Neural crest cell (in vitro differentiated cells): ENCODE measurements at regions not wholly inside any gene's neighbourhood (a gene's known extent, or its start where the extent isn't known, plus 50 kb on each side); places are given as distances from the start of the nearest gene placed in this dataset.
"Not testable (repeated sequence)": the region's sequence is repeated elsewhere in the genome, so short reads cannot be mapped to it uniquely, and the experiment has no call there.

Source experiments
- DNase-seq: peaks from one replicate; pipeline ENCODE4 v3.0.0; 2021; ENCODE audit warnings: low read depth, mixed read lengths, low spot score
- H3K27ac Mint-ChIP-seq: one replicate; pipeline ENCODE4 v1.8.0; 2021; ENCODE audit warnings: mild to moderate bottlenecking, mixed read lengths; ENCODE audit not compliant: unreplicated experiment
- H3K27me3 Mint-ChIP-seq: 2 replicates; pipeline ENCODE4 v1.8.0; 2021; ENCODE audit warnings: low read depth, mild to moderate bottlenecking, mixed read lengths
- H3K36me3 Mint-ChIP-seq: 2 replicates; pipeline ENCODE4 v1.8.0; 2021; ENCODE audit warnings: low read depth, mild to moderate bottlenecking, mixed read lengths
- H3K4me1 Mint-ChIP-seq: 2 replicates; pipeline ENCODE4 v1.8.0; 2021; ENCODE audit warnings: mixed read lengths
- H3K4me3 Mint-ChIP-seq: one replicate; pipeline ENCODE4 v1.8.0; 2021; ENCODE audit warnings: mild to moderate bottlenecking, mixed read lengths
- H3K9me3 Mint-ChIP-seq: 2 replicates; pipeline ENCODE4 v1.8.0; 2021; ENCODE audit warnings: mixed read lengths
- CTCF ChIP-seq: fragments of 200-600 bp; sonication (generic); conservative IDR thresholded peaks from 2 replicates; pipeline ENCODE4 v1.5.0; 2021; ENCODE audit warnings: antibody characterized with exemption, mild to moderate bottlenecking

- Mint-ChIP-seq H3K9me3 (peaks cover 3% of the 10 kb centered on the region), H3K36me3 (no peaks in the 10 kb centered on the region), H3K4me3 (no peak overlapping the region), H3K27me3 (no peaks in the 10 kb centered on the region), H3K4me1 (no peaks in the 10 kb centered on the region), H3K27ac (no peak overlapping the region)
- no peak for TF ChIP-seq CTCF
- DNase-seq: no peak
These were observed 2309.4 kb upstream of the ACO1 start for GRCh38 chr9:30075022-30075421.

- Mint-ChIP-seq H3K4me3 (no peak overlapping the region), H3K27me3 (no peaks in the 10 kb centered on the region), H3K9me3 (peaks cover 3% of the 10 kb centered on the region), H3K4me1 (no peaks in the 10 kb centered on the region), H3K27ac (no peak overlapping the region), H3K36me3 (no peaks in the 10 kb centered on the region)
- no peak for TF ChIP-seq CTCF
- DNase-seq: no peak
These were observed 2308.8 kb upstream of the ACO1 start for GRCh38 chr9:30075451-30076199.

- DNase-seq: no peak
- no peak overlapping the region for H3K27ac Mint-ChIP-seq
- H3K4me1 Mint-ChIP-seq: no peaks in the 10 kb centered on the region
- TF ChIP-seq CTCF: no peak
- H3K36me3 Mint-ChIP-seq: no peaks in the 10 kb centered on the region
- H3K27me3 Mint-ChIP-seq: no peaks in the 10 kb centered on the region
- peaks cover 3% of the 10 kb centered on the region for H3K9me3 Mint-ChIP-seq
- H3K4me3 Mint-ChIP-seq: no peak overlapping the region
These were observed 2306.2 kb upstream of the ACO1 start for GRCh38 chr9:30078195-30078594.

GRCh38 chr9:30089428-30089827 is 2295.0 kb upstream of the ACO1 start:
- Mint-ChIP-seq H3K9me3 (no peaks in the 10 kb centered on the region), H3K27me3 (no peaks in the 10 kb centered on the region), H3K27ac (no peak overlapping the region), H3K4me1 (no peaks in the 10 kb centered on the region), H3K4me3 (no peak overlapping the region), H3K36me3 (no peaks in the 10 kb centered on the region)
- no peak for TF ChIP-seq CTCF
- DNase-seq: no peak

- TF ChIP-seq CTCF: no peak
- peaks cover 10% of the 10 kb centered on the region for H3K9me3 Mint-ChIP-seq
- no peaks in the 10 kb centered on the region for H3K4me1 Mint-ChIP-seq
- H3K36me3 Mint-ChIP-seq: peaks cover 4% of the 10 kb centered on the region
- no peak overlapping the region for H3K27ac Mint-ChIP-seq
- DNase-seq: no peak
- no peak overlapping the region for H3K4me3 Mint-ChIP-seq
- no peaks in the 10 kb centered on the region for H3K27me3 Mint-ChIP-seq
These were observed 2280.6 kb upstream of the ACO1 start for GRCh38 chr9:30103647-30104394.

GRCh38 chr9:30107134-30107533 is 2277.3 kb upstream of the ACO1 start:
- not testable (repeated sequence) for H3K4me3 Mint-ChIP-seq, H3K36me3 Mint-ChIP-seq, H3K4me1 Mint-ChIP-seq, H3K9me3 Mint-ChIP-seq, H3K27me3 Mint-ChIP-seq, DNase-seq, H3K27ac Mint-ChIP-seq
